ENCODE measurements at regions not wholly inside any gene's neighbourhood (a gene's known extent, or its start where the extent isn't known, plus 50 kb on each side); places are given as distances from the start of the nearest gene placed in this dataset.

GRCh38 chr17:64736804-64737492, 74.8 kb upstream of the SMURF2 start (continued):
- no peak for TF ChIP-seq ARNT2 (CRISPR knock-in tag; IDR thresholded peaks at IDR 0.05; ENCODE audit: low read depth)
- no peak for TF ChIP-seq MXD1 (CRISPR knock-in tag; IDR thresholded peaks at IDR 0.05)
- no peak for TF ChIP-seq ZNF83 (CRISPR knock-in tag; IDR thresholded peaks at IDR 0.05; ENCODE audit: borderline replicate concordance)
- TF ChIP-seq HBP1 (CRISPR knock-in tag; IDR thresholded peaks at IDR 0.05; ENCODE audit: low read depth) = no peak
- TF ChIP-seq PHF5A (CRISPR knock-in tag; IDR thresholded peaks at IDR 0.05; ENCODE audit: low read depth, unreplicated experiment) = no peak
- peak; percentile 78 for TF ChIP-seq RAD21 (CRISPR knock-in tag; IDR thresholded peaks at IDR 0.05)
- TF ChIP-seq ZNF530 (CRISPR knock-in tag; IDR thresholded peaks at IDR 0.05; ENCODE audit: low read depth) = no peak
- TF ChIP-seq ZBTB1 (CRISPR knock-in tag; IDR thresholded peaks at IDR 0.05; ENCODE audit: borderline replicate concordance) = no peak
- 0 out of 2 replicates have a peak, but pooled peaks have one; percentile 21 for TF ChIP-seq MEF2D (CRISPR knock-in tag; IDR thresholded peaks at IDR 0.05)
- peak; percentile 47 for TF ChIP-seq HNF1B (CRISPR knock-in tag; IDR thresholded peaks at IDR 0.05)
- TF ChIP-seq SNAPC5 (CRISPR knock-in tag; IDR thresholded peaks at IDR 0.05; ENCODE audit: borderline replicate concordance) = no peak
- no peak for TF ChIP-seq MED8 (CRISPR knock-in tag; IDR thresholded peaks at IDR 0.05; ENCODE audit: insufficient replicate concordance)
- no peak for TF ChIP-seq ZHX2 (IDR thresholded peaks at IDR 0.05; ENCODE audit: low read depth)
- TF ChIP-seq ZHX2 (CRISPR knock-in tag; IDR thresholded peaks at IDR 0.05; ENCODE audit: borderline replicate concordance) = no peak
- no peak for TF ChIP-seq HCFC1 (IDR thresholded peaks at IDR 0.05; ENCODE audit: low read depth, low read length)
- TF ChIP-seq ZNF761 (CRISPR knock-in tag; conservative IDR thresholded peaks at IDR 0.05) = no peak
- TF ChIP-seq ZNF713 (CRISPR knock-in tag; IDR thresholded peaks at IDR 0.05) = no peak
- 0 out of 2 replicates have a peak, but pooled peaks have one; percentile 13 for TF ChIP-seq THAP11 (CRISPR knock-in tag; IDR thresholded peaks at IDR 0.05)

Data from HepG2 (cell line).